ENCODE measurements at regions not wholly inside any gene's neighbourhood (a gene's known extent, or its start where the extent isn't known, plus 50 kb on each side); places are given as distances from the start of the nearest gene placed in this dataset.

GRCh38 chr2:47315475-47315874 is 53.6 kb upstream of the EPCAM start:
- no peak for DNase-seq (ENCODE audit: low read depth in 2 of 2)

GRCh38 chr2:47313728-47314127 is 55.4 kb upstream of the EPCAM start:
- no peak for DNase-seq (ENCODE audit: low read depth in 2 of 2)

- no peak for DNase-seq (ENCODE audit: low read depth in 2 of 2)
These were observed 55.9 kb upstream of the EPCAM start for GRCh38 chr2:47313141-47313691.

- no peak for DNase-seq (ENCODE audit: low read depth in 2 of 2)
These were observed 56.6 kb upstream of the EPCAM start for GRCh38 chr2:47312491-47312850.

- no peak for DNase-seq (ENCODE audit: low read depth in 2 of 2)
These were observed 57.2 kb upstream of the EPCAM start for GRCh38 chr2:47311764-47312490.

GRCh38 chr2:47310801-47311560 is 58.1 kb upstream of the EPCAM start:
- DNase-seq (ENCODE audit: low read depth in 2 of 2), result no peak

GRCh38 chr2:47309952-47310800 is 58.9 kb upstream of the EPCAM start:
- no peak for DNase-seq (ENCODE audit: low read depth in 2 of 2)

GRCh38 chr2:47309472-47309951 is 59.6 kb upstream of the EPCAM start:
- no peak for DNase-seq (ENCODE audit: low read depth in 2 of 2)

GRCh38 chr2:47307066-47307465 is 62.0 kb upstream of the EPCAM start:
- DNase-seq (ENCODE audit: low read depth in 2 of 2), result no peak

- DNase-seq (ENCODE audit: low read depth in 2 of 2), result no peak
These were observed 64.5 kb upstream of the EPCAM start for GRCh38 chr2:47304654-47305053.

- no peak for DNase-seq (ENCODE audit: low read depth in 2 of 2)
These were observed 65.6 kb upstream of the EPCAM start for GRCh38 chr2:47303341-47304148.

GRCh38 chr2:47302308-47302707 is 66.8 kb upstream of the EPCAM start:
- no peak for DNase-seq (ENCODE audit: low read depth in 2 of 2)

GRCh38 chr2:47301731-47302130 is 67.4 kb upstream of the EPCAM start:
- DNase-seq (ENCODE audit: low read depth in 2 of 2), result no peak

- DNase-seq (ENCODE audit: low read depth in 2 of 2), result no peak
These were observed 67.9 kb upstream of the EPCAM start for GRCh38 chr2:47301277-47301618.

- no peak for DNase-seq (ENCODE audit: low read depth in 2 of 2)
These were observed 68.4 kb upstream of the EPCAM start for GRCh38 chr2:47300609-47301276.

- no peak for DNase-seq (ENCODE audit: low read depth in 2 of 2)
These were observed 69.0 kb upstream of the EPCAM start for GRCh38 chr2:47300081-47300480.

GRCh38 chr2:47299555-47299954 is 69.6 kb upstream of the EPCAM start:
- no peak for DNase-seq (ENCODE audit: low read depth in 2 of 2)

- DNase-seq (ENCODE audit: low read depth in 2 of 2), result no peak
These were observed 70.3 kb upstream of the EPCAM start for GRCh38 chr2:47298771-47299170.

- no peak for DNase-seq (ENCODE audit: low read depth in 2 of 2)
These were observed 71.2 kb upstream of the EPCAM start for GRCh38 chr2:47297767-47298425.

- DNase-seq (ENCODE audit: low read depth in 2 of 2), result no peak
These were observed 73.0 kb upstream of the EPCAM start for GRCh38 chr2:47295981-47296635.

Measured in stimulated activated CD4-positive, alpha-beta T cell treated with anti-CD3 and anti-CD28 coated beads, Interleukin-1b, Interleukin-23, amount 100 ng/mL, for 4 hours (primary cell).